ENCODE measurements at regions not wholly inside any gene's neighbourhood (a gene's known extent, or its start where the extent isn't known, plus 50 kb on each side); places are given as distances from the start of the nearest gene placed in this dataset.

DNA sequence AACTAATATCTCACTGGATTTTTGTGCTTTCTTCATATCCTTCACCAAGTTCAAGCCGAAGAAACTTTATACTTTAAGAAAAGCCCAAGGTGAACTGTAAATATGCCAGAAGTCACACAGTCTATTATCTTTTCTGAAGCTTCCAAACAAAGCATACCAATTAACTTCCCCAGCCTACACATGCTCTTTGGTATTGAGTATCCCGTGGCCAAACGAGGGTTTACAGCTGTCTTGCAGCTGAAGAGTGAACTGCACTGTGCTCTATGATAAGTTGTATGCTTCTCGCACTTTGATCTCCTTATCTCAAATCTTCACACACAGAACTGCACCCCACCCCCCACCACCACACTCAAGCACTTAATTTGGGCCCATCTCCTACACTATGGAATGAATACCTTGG, 215.6 kb upstream of the VEPH1 start:
- DNase-seq (ENCODE audit: low read depth in 3 of 3): no peak

GRCh38 chr3:157713101-157713500, 209.9 kb upstream of the VEPH1 start:
- no peak for DNase-seq (ENCODE audit: low read depth in 3 of 3)

GRCh38 chr3:157705258-157705657, 202.0 kb upstream of the VEPH1 start:
- no peak for DNase-seq (ENCODE audit: low read depth in 3 of 3)

DNA sequence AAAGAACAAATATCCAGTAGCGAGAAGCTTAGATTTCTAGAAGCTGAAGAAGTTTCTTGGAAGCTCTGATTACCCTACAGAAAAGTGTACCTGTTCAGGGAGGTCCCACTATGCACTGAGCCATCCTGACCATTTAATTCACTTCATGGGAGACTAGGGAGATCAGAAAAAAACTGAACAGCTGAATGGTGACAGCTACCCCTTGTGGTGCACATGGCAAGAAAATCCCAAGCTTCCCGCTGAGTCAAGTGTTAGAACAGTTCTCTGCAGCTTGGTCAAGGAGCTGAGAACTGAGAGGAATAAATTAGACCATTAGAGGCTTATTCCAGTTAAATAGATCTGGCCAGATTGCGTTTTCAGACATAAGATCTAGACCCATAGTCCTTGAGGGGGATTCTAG, 197.2 kb upstream of the VEPH1 start:
- no peak for DNase-seq (ENCODE audit: low read depth in 3 of 3)

- no peak for DNase-seq (ENCODE audit: low read depth in 3 of 3)
Measured at GRCh38 chr3:157695586-157695985, 192.4 kb upstream of the VEPH1 start.

- DNase-seq (ENCODE audit: low read depth in 3 of 3): no peak
Measured at GRCh38 chr3:157695103-157695502, 191.9 kb upstream of the VEPH1 start.

DNA sequence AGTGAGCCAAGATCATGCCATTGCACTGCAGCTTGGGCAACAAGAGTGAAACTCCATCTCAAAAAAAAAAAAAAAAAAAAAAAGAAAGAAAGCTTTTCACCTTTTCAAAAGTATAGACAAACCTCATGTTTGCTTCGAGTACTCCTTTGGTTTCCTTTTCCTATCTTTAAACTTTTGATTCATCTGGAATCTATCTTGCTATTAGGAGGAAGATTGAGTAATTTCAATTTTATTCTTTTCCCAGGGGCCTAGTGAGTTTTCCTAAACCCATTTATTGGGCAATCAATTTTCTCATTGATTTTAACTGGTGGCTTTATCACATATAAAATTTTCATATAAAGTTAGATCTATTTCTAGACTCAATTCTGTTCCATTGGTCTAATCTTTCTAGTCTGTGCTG, 190.5 kb upstream of the VEPH1 start:
- DNase-seq (ENCODE audit: low read depth in 3 of 3): no peak

DNA sequence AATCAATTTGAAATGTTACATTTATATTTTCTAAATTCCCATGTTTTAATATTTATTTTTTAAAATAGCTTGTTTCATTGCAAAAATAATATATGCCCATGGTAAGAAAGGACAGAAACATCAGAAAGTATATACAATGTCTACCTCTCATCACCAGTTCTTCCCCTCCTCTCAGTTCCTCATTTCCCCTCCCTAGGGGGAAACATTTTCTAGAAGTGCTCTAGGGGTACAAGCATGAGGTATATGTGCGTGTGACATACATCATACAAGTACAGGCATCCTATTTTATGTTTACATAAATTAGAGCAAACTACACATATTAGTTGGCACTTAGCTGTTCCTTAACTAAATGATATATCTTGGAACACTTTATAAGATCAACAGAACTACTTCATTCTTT, 189.3 kb upstream of the VEPH1 start:
- no peak for DNase-seq (ENCODE audit: low read depth in 3 of 3)

- no peak for DNase-seq (ENCODE audit: low read depth in 3 of 3)
Measured at GRCh38 chr3:157683668-157684067, 180.5 kb upstream of the VEPH1 start.

DNA sequence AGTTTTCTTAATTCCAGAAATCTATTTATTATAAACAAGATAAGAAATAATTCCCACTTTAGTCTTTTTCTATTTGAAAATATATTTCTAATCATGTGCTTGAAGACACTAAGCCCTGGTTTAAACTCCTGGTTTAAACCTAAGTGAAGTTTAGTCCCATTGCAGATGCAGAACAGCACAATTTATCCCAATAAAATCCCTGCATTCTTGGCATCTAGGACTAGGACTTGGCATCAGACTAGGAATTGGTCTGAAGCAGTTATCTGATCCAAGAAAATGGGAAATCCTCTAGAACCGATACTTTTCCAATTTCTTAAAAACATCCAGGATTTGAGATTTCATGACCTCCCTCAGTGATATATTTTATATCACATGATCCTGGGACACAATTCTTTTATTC, 168.8 kb upstream of the VEPH1 start:
- DNase-seq (ENCODE audit: low read depth in 3 of 3): no peak

GRCh38 chr3:157671656-157672055, 168.4 kb upstream of the VEPH1 start:
- no peak for DNase-seq (ENCODE audit: low read depth in 3 of 3)

- DNase-seq (ENCODE audit: low read depth in 3 of 3): no peak
Measured at GRCh38 chr3:157669416-157669815, 166.2 kb upstream of the VEPH1 start.

- no peak for DNase-seq (ENCODE audit: low read depth in 3 of 3)
Measured at GRCh38 chr3:157667493-157667892, 164.3 kb upstream of the VEPH1 start.

GRCh38 chr3:157662171-157662570, 159.0 kb upstream of the VEPH1 start:
- DNase-seq (ENCODE audit: low read depth in 3 of 3): no peak

DNA sequence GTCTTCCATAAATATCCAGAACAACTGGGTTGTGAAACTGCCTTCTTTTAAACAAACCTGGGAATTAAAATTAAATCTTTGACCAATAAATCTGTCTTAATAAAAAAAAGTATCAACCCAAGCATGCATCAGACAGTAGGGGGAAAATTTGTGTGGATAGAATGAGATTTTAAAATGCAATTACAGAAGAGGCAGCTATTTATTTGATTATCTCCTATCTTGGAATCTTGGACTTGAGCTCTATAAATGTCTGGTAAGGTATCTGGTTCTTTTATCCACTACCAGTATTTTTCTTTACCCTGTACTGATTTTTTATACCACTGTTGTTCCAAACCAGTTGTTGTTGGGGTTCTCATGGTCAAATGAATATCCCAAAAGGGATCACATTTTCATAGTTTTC, 157.6 kb upstream of the VEPH1 start:
- DNase-seq (ENCODE audit: low read depth in 3 of 3): no peak

- no peak for DNase-seq (ENCODE audit: low read depth in 3 of 3)
Measured at GRCh38 chr3:157652366-157652765, 149.2 kb upstream of the VEPH1 start.

DNA sequence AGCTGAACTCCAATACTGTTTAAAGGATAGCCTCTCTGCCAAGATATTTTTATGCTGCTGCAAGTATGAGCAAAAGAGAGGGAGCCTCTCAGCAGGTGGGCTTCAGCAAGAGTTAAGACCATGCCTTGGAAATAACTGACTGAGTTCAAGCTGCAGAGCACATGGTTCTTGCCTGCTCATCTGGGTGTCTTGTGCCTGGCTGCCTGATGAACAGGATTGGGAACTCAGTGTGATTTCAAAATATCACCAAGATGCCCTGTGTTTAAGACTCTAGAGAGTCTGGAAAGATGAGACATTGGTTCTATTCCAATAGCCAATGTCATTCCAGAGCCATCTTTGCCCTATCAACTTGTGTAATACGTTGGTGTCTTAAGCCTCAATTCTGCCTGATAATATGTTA, 147.5 kb upstream of the VEPH1 start:
- no peak for DNase-seq (ENCODE audit: low read depth in 3 of 3)

GRCh38 chr3:157650172-157650571, 147.0 kb upstream of the VEPH1 start:
- no peak for DNase-seq (ENCODE audit: low read depth in 3 of 3)

DNA sequence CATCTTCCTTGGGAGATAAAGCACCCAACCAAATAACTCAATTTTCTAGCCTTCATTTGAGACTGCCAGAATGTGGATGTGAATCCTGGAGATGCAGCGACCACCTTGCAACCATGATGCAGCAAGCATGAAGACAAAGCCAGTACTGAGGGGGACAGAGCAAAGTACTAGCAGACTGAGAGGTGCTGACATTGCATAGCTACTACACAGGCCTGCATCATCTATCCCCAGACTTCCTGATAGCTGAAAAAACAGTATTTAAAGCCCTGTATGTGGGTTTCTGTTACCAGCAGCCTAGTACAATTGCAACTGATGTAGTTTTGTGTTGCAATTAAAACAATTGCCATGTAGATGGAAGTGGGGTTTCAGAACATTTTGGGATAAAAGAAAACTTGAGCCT, 146.3 kb upstream of the VEPH1 start:
- DNase-seq (ENCODE audit: low read depth in 3 of 3): no peak

- no peak for DNase-seq (ENCODE audit: low read depth in 3 of 3)
Measured at GRCh38 chr3:157647820-157648219, 144.6 kb upstream of the VEPH1 start.

GRCh38 chr3:157639756-157640426, 136.7 kb upstream of the VEPH1 start:
- no peak for DNase-seq (ENCODE audit: low read depth in 3 of 3)

DNA sequence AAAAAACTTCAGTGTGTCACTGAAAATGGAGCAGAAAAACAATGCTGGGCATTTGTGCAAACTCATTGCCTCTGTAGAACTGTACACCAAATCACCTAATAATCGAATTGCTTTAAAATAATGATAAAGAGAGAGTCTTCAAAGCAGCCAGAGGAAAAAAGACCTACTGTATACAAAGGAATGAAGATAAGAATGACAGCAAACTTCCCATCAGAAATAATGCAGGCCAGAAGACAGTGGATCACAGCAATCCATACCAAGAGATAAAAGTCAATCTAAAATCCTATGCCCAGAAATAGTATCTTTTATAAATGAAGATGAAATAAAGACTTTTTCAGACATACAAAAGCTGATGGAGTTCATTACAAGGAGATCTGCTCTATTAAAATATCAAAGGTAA, 134.7 kb upstream of the VEPH1 start:
- DNase-seq (ENCODE audit: low read depth in 3 of 3): no peak

DNA sequence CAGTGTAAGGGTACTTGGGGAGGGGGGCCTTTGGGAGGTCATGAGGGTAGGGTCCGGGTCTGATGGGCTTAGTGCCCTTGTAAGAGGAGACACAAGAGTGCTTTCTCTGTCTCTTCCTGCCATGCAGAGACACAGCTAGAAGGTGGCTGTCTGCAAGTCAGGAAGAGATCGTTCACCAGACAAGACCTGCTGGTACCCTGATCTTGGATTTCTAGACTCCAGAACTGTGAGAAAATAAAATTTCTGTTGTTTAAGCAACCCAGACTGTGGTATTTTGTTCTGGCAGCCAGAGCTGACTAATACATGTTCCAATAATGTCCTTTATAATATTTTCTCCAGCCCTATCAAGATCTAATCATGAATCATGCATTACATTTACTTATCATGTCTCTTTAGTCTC, 130.0 kb upstream of the VEPH1 start:
- no peak for DNase-seq (ENCODE audit: low read depth in 3 of 3)

DNA sequence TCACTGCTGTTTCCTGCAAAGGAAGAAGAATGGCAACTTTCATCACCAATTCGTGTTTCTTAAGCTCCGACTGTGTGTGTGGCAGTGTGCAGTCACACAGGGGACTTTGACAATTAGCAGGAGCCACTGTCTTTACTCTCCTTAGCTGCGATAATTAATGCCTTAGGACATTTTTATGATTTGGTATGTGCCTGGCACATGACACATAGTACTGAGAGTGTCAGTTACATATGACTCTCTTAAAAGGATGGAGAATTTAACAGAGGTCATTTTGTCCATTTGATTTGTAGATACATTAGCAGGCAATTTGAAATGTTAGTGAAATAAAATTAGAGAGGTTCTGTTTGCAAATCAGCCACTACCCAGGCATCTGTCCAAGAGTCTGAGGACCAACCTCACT, 128.9 kb upstream of the VEPH1 start:
- no peak for DNase-seq (ENCODE audit: low read depth in 3 of 3)

Data from stimulated activated CD4-positive, alpha-beta T cell treated with anti-CD3 and anti-CD28 coated beads, TNF-alpha, amount 100 ng/mL, for 24 hours (primary cell).